Epithelial cell of prostate (primary cell): ENCODE measurements at regions not wholly inside any gene's neighbourhood (a gene's known extent, or its start where the extent isn't known, plus 50 kb on each side); places are given as distances from the start of the nearest gene placed in this dataset.
"Not testable (repeated sequence)": the region's sequence is repeated elsewhere in the genome, so short reads cannot be mapped to it uniquely, and the experiment has no call there.

Experiments
- DNase-seq: peaks from one replicate; pipeline ENCODE4 v3.0.0-alpha.2; 2011; ENCODE audit warnings: low read depth, low spot score
- H3K27ac ChIP-seq: fragments of 450-650 bp; 2 replicates; pipeline ENCODE4 v1.5.1; 2017; ENCODE audit warnings: mild to moderate bottlenecking

GRCh38 chr5:171540865-171541264 is 121.4 kb downstream of the FGF18 start:
- H3K27ac ChIP-seq = no peak overlapping the region

DNA sequence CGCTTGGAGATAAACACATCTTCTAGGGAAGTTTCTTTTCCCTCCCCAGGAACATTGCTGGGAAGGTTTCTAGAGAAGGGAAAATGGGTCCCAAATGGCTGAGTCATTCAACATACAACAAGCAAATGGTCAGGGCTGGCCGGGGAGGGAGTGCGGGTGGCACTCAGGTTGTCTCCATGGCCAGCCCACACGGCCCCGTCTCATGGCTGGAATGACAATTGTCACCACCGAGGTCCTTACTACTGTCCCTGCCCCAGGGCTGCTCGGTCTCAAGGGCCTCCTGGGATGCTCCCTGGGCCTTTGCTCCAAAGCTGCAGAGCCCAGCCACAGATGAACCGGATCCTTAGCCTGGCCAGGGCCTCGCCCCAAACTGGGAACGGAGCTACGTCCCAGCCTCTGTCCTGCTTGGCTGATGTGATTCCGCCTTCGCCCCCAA is 121.9 kb downstream of the FGF18 start:
- no peak for DNase-seq
- H3K27ac ChIP-seq = no peak overlapping the region

More at GRCh38 chr5:171540865-171541264, 121.4 kb downstream of the FGF18 start:
- no peak for DNase-seq

- DNase-seq = no peak
Measured at GRCh38 chr5:171542525-171543140, 123.2 kb downstream of the FGF18 start.

GRCh38 chr5:171543148-171543815 is 123.8 kb downstream of the FGF18 start:
- no peak for DNase-seq
- H3K27ac ChIP-seq = no peak overlapping the region

More at GRCh38 chr5:171542525-171543140, 123.2 kb downstream of the FGF18 start:
- H3K27ac ChIP-seq = no peak overlapping the region

- no peak for DNase-seq
- H3K27ac ChIP-seq = no peak overlapping the region
Measured at GRCh38 chr5:171544913-171545765, 125.7 kb downstream of the FGF18 start.

- DNase-seq = no peak
- no peak overlapping the region for H3K27ac ChIP-seq
Measured at GRCh38 chr5:171549274-171549673, 129.8 kb downstream of the FGF18 start.

DNA sequence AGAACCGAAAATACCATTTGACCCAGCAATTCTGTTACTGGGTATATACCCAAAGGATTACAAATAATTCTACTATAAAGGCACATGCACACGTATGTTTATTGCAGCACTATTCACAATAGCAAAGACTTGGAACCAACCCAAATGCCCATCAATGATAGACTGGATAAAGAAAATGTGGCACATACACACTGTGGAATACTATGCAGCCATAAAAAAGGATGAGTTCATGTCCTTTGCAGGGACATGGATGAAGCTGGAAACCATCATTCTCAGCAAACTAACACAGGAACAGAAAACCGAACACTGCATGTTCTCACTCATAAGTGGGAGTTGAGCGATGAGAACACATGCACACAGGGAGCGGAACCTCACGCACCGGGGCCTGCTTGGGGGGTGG is 134.4 kb downstream of the FGF18 start:
- not testable (repeated sequence) for H3K27ac ChIP-seq, DNase-seq

DNA sequence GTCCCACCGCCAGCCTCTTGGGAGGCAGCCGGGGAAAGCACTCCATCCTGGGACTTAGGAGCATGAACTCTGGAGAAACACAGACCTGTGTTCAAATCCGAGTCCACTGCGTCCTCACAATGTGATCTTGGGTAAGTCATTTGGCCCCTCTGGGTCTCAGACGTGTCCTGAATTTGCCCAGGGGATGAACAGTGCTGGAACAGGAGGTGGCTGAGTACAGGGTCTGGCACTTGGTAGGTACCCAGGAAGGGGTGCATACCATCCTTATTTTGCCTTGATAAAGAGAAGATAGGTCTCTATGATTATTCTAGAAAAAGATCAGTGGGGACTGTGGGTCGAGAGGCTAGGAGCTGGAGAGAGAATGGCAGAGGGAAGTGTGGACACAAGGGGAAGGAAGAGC is 135.7 kb downstream of the FGF18 start:
- H3K27ac ChIP-seq = no peak overlapping the region
- no peak for DNase-seq

DNA sequence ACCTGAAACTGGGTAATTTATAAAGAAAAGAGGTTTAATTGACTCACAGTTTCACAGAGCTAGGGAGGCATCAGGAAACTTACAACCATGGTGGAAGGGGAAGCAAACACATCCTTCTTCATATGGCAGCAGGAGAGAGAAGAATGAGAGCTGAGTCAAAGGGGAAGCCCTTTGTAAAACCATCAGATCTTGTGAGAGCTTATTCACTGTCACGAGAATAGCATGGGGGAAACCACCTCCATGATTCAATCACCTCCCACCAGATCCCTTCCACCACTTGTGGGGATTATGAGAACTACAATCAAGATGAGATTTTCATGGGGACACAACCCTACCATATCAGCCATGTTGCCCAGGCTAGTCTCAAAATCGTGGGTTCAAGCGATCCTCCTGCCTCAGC is 143.4 kb downstream of the FGF18 start:
- DNase-seq = no peak
- no peak overlapping the region for H3K27ac ChIP-seq

DNA sequence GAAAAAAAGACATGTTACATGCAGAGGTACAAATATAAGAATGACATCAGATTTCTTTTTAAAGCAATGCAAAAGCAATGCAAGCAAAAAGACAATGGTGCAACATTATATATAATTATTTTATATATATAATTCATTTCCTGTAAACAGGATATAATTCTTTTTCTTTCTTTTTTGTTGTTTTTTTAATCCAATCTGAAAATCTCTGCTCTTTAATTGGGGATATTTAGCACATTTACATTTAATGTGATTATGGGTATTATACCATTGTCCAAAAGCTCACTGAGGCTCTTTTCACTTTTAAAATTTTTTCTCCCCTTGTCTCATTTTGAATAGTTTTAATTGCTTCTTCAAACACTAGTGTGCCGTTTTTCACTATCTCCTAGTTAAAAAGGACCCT is 148.9 kb downstream of the FGF18 start:
- H3K27ac ChIP-seq = no peak overlapping the region
- no peak for DNase-seq

DNA sequence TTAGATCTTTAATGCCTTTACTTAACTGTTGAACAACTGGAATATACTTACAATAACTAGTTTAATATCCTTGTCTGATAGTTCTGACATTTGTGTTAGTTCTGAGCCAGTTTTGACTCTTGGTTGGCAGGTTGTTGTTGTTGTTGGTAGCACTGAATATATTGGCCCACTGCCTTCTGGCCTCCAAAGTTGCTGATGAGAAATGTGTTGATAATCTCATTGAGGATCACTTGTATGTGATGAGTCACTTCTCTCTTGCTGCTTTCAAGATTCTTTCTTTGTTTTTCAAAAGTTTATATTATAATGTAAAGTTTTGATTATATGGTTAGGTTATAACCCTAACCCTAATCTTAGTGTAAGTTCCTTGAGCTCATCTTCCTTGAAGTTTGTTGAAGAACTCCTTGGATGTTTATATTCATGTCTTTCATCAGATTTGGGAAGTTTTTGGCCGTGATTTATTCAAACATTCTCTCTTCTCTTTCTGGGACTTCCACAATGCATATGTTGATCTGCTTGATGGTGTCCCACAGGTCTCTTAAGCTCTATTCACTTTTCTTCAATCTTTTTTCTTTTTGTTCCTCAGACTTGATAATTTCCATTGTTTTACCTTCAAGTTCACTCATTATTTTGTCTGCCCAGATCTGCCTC is 149.7 kb downstream of the FGF18 start:
- H3K27ac ChIP-seq = no peak overlapping the region
- no peak for DNase-seq

DNA sequence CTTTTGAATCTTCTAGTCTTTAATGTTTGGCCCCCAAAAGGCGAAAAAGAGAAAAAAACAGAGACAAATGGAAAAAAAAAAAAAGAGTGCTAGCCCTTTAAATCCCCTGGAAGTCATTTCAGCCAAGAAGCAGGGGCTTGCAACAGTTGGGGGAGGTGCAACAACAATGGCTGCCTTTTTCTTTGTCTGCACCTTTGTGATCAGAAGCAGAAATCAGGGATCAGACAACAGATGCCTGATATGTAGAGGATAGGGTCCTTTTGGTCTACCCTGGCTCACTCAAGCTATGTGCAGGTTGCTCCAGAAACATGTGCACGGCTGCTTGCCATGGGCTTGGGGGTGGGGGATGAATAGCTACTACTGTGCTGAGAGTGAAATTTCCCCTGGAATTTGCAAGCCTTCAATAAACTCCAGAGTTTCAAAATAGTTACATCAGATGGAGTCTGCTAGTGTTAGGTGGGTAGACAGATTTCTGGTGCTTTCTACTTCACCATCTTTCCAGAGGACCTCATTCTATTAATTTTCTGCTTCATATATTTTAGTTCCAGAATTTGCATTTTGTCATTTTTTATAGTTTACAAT is 150.9 kb downstream of the FGF18 start:
- H3K27ac ChIP-seq = no peak overlapping the region
- no peak for DNase-seq

- peak; percentile 50 for DNase-seq
- H3K27ac ChIP-seq = no peak overlapping the region
Measured at GRCh38 chr5:171571663-171572062, 152.2 kb downstream of the FGF18 start.

DNA sequence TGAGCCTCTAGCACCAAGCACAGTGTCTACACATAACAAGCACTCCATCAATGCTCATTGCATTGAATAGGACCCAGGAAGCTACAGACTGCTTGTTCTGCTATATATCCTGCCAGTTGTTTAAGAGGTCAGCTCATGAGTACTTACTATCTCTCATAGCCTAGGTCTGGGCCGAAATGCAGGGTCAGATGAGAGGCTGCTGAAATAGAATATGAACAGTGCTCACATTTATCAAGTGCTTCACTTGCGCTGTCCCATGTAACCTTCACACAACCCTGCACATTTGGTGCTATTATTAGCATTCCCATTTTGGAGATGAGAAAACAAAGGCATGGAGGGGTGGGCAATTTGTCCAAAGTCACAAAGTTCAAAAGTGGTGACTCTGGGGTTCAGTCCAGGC is 153.6 kb downstream of the FGF18 start:
- no peak overlapping the region for H3K27ac ChIP-seq
- DNase-seq = no peak

GRCh38 chr5:171573451-171574225 is 154.2 kb downstream of the FGF18 start:
- no peak overlapping the region for H3K27ac ChIP-seq
- DNase-seq = no peak

- no peak for DNase-seq
- no peak overlapping the region for H3K27ac ChIP-seq
Measured at GRCh38 chr5:171574376-171574775, 154.9 kb downstream of the FGF18 start.

DNA sequence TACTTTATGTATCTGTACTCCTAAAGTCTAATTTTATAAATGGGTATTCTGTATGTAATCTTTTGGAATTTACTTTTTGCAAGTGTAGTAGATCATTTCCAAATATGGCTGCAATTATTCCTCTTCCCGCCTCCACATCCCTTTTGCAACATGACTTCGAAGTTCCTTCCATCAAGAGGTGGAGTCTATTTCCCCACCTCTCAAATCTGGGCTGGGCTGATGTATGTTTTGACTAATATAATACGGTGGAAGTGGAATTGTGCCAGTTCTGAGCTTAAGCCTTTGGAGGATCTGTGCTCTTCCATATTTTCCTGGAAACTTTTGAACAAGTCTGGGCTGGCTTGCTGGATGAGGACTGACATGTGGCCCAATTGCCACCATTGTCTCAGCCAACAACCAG is 155.9 kb downstream of the FGF18 start:
- H3K27ac ChIP-seq = no peak overlapping the region
- DNase-seq = no peak

DNA sequence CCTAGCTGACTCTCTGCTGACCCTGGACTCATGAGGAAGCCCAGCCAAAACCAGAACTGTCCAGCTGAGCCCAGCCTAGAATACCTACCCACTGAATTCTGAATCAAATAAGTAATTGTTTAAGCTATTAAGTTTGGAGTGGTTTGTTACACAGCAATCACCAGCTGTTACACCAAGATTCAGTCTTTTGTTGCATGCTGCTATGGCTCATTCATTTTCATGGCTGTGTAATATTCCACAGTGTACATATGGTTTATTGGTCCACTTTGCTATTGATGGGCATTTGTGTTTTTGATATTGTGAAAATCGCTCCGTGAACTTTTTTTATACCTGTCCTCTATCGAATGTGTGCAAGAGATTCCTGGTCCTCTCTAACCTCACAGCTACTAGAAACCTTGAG is 156.4 kb downstream of the FGF18 start:
- no peak overlapping the region for H3K27ac ChIP-seq
- no peak for DNase-seq

DNA sequence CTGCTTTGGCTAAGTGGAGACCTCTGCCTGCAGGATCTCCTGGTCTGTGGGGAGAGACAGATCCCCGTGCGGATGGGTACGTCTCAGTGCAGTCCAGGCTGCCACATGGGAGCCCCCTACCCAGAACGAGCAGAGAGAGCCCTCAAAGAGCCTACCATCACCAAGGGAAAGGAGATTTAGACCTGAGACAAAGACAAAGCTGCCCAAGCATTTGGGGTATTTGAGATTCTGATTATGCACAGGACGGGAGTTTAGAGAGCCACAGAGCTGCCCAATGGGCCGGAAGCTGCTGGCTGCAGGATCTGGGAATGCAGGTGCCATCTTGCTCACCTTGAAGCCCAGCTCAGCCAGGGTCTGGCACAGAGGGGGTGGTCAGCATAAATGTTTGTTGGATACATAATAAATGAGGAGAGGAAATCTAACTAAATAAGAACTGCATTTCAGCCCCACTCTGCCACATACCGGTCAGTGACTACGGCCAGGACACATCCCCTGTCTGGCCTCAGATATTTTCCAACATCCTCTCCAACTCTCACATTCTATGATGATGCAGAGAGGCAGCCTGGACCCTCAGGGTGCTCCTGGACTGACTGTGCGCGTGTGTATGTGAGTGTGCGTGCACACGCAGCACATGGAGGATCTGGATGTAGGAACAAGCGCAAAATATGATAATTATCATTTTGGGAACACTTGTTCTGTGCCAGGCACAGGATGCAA is 157.8 kb downstream of the FGF18 start:
- no peak overlapping the region for H3K27ac ChIP-seq
- no peak for DNase-seq
